HG02970 (cell line): ENCODE measurements at regions not wholly inside any gene's neighbourhood (a gene's known extent, or its start where the extent isn't known, plus 50 kb on each side); places are given as distances from the start of the nearest gene placed in this dataset.

ENCODE experiments used
- ATAC-seq: cut with Tn5 transposase; IDR thresholded peaks from one replicate; pipeline ENCODE4 v1.9.1; 2021; ENCODE audit warnings: mild to moderate bottlenecking, moderate library complexity, moderate number of reproducible peaks; ENCODE audit not compliant: unreplicated experiment, low FRiP score

- ATAC-seq = no peak
Observed at GRCh38 chr10:107433605-107434004, 269.1 kb upstream of the SORCS1 start.

DNA sequence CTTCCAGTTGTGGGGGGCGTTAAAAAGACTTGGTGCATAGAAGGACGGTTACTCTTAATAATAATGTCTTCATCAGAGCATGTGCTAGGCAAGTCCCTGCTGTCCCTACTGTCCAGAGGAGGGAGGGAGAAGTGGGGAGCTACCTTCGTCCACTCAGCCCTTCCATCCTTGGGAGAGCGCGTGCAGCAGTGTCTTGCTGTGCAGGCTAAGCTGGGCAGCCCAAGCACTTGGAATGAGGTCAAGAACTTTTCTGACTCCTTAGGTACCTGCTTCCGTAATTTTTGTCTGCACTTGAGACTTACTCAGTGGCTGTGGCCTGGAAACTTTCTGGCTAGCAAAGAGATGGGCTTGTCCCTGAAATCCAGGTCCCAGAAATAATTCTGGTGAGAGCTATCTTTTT is 265.9 kb upstream of the SORCS1 start:
- no peak for ATAC-seq

DNA sequence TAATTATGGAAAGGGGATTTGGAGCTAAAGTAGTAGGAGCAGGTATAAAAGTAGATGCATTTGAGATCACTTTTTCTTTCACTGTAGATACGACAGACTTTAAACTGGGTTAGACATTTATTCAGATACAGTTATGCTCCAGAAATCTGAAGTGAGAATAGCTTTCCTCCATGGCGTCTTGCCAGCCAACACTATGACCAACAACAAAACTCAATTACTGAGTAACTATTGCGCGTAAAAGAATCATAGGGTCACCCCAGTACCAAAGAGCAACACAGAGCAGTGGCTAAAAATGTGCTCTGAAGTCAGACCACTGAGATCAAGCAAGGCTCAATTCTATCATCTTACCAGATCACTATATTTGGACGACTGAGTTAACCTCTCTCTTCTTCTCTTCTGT is 262.5 kb upstream of the SORCS1 start:
- ATAC-seq = no peak

GRCh38 chr10:107425931-107426553 is 261.5 kb upstream of the SORCS1 start:
- no peak for ATAC-seq

DNA sequence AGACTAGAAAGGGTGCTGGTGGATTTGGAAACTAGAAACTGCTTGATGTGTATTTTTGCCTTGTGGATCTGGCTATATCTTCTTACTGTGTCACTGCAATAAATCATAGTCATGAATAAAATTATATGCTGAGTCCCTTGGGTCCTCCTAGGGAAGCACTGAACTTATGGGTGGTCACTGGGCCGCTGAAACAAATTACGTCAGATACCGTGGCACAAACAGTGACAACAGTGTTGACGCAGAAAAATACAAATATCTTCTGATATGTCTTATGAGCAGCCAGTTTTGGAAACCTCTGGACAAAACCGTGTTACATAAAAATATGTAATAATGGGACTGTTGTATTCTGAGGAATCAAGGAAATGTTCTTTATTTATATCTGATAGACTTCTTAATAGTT is 260.1 kb upstream of the SORCS1 start:
- no peak for ATAC-seq

DNA sequence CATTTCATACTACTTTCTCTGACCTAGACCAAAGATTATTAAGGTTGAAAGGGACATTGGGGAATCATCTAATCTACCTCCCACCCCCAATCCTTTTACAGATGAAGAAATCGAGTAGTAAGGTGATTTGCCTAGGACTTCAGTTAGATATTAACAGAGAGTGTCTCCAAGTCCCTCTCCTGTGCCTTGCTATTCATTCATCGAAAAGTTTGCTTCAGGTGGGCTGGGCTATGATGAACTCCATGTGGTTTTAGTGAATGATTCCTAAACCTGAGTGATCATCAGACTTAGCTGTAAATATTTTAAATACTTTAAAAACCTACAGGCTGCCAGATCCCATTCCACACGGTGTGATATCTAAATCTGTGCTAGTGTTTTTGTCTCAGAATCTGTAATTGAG is 259.4 kb upstream of the SORCS1 start:
- no peak for ATAC-seq

DNA sequence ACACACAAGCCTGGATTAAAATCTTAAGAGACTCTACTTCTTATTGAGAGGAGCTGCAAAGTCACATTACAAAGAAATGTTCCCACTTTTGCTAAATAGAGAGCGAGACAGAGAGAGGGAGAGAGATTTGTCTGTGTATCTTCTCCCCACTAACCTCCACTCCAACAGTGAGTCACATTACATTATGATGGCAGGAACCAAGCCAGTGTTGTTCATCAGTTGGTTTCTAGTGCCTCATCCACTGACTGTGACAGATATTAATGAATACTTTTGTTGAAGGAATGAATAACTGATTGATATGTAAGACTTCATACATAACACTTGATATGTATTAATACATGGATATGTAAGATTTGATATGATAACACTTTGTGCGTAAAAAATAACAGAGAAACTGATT is 258.2 kb upstream of the SORCS1 start:
- no peak for ATAC-seq

GRCh38 chr10:107420196-107420595 is 255.7 kb upstream of the SORCS1 start:
- no peak for ATAC-seq

DNA sequence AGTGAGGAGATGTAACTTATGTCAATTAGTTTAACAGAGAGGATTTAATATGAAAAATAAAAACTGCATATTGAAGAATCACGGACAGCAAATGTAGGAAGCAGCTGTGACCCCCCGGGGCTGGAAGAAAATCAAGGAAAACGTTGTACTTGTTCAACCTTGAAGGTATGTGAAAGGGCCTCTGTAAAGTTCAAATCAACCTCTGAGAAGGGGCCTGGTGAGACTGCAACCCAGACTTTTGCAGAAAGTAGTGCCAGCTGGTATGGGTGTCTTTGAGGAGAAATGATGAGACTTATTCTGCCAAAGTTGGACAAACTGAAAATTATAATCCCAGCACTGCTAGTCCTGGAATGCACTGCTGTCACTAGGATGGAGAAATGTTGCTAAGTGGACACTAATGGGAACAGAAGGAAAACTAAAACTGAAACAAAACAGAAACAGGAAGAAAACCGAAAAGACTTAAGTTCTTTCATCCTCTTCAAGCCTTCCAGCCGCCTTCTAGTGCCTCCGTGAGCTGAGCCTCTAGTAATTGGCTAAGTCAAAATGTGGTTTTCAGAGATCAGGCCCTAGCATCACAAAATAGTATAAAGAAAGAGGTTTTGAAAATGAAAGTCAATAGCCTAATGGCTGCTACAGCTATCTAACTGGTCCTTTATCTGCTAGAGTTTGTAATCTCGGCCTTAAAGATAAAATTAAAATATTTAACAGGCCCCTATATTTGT is 253.7 kb upstream of the SORCS1 start:
- ATAC-seq = no peak

GRCh38 chr10:107417446-107417845 is 252.9 kb upstream of the SORCS1 start:
- ATAC-seq = no peak

GRCh38 chr10:107415446-107415845 is 250.9 kb upstream of the SORCS1 start:
- ATAC-seq = no peak

- ATAC-seq = no peak
Observed at GRCh38 chr10:107413971-107414370, 249.5 kb upstream of the SORCS1 start.

DNA sequence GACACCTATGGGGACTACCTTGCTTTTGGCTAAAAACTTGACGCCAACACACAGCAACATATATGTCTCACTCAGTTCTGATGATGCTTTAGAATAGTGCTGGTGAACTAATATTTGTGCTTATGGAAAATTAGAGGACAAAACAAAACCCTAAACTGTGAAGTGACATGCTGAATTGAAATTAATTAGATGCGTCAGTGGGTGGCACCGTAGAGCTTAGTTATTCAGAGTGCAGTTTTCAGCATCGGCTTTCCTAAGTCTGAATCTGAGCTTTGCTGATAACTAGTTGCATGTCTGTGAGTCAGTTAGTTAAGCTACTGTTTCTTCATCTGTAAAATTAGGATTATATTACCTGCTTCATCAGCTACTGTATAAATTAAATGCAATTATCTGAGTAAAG is 245.0 kb upstream of the SORCS1 start:
- ATAC-seq = no peak

- no peak for ATAC-seq
Observed at GRCh38 chr10:107398115-107398514, 233.6 kb upstream of the SORCS1 start.

DNA sequence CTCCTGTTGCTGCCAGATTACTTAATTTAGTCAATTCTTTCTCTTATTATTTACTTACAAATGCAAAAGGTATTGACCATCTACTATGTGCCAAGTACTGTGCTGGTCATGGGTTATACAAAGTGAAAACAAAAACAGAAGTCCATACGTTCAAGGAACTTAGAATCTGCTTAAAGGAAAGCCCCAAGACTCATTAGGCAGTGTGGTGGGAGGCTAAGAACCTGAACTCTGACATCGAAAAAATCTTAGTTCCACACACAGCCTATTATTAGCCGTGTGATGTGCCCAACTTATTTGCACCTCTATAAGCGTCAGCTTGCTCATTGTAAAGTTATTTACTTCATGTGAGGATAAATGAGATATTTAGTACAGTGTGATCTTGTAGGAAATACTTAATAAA is 227.4 kb upstream of the SORCS1 start:
- no peak for ATAC-seq

DNA sequence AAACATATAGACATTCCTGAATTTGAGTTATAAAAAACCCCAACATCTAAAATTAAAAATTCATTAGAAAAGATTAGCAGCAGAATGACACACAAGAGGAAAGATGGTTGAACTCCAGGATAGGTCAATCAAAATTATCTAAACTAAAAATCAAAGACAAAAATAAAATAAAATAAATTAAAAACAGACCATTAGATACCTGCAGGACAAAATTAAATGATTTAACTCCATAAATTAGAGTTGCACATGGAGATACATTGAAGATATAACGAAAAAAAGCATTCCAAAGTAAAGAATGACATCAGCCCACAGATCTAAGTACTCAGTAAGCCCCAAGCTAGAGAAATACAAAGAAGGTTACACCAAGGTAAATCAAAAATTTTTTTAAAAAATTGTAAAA is 226.1 kb upstream of the SORCS1 start:
- ATAC-seq = no peak

DNA sequence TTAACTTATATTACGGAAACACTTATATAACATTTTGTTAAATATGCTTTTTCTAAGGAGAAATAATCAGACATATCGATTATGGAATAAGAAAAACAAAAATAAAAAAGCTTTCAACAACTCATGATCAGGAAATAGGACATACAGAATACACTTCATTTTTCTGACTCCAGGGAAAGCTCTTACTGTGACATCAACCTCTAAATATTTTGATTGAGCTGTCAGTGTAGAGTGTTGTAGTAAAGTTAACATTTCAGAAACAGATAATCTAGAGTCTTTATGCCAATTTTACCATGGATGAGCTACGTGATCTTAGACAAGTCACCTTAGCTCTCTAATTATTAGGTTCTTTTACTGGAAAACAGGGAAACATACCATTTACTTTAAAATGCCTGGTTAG is 218.9 kb upstream of the SORCS1 start:
- ATAC-seq = no peak

DNA sequence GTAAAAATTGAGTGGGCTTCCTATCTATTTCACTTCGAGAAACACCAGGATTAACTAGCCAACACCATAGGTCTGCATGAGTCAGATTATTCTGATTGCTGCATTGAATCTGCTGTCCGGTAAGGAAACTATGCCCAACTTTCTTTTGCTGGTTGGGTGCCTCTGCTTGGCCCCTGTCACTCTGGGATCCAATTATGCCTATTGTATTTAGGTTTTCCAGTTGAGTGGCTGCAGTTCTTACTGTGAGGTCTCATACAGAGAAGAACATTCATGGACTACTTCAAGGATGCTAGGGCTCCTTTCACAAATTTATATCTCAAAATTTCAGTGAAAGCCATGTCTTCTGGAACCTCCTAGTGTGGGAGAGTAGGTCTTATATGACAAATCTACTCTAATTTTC is 215.1 kb upstream of the SORCS1 start:
- ATAC-seq = no peak

DNA sequence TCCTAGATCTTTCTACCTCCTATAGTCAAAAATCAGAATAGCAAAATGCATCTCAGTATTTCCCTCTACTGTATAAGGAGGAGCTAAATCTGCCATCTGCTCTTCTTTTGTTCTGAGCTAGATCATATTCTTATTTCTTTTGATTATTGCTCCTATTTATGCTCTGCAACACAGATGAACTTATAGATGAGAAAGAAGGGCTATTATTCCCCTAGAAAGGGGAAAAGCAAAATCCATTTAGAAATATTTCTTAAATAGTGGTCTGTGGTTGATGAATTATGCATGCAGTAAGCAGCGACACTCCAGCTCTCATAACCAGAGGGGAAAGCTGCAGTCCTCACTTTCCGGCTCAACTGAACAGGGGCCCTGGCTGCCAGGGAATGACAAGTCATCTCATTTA is 207.3 kb upstream of the SORCS1 start:
- ATAC-seq = no peak

DNA sequence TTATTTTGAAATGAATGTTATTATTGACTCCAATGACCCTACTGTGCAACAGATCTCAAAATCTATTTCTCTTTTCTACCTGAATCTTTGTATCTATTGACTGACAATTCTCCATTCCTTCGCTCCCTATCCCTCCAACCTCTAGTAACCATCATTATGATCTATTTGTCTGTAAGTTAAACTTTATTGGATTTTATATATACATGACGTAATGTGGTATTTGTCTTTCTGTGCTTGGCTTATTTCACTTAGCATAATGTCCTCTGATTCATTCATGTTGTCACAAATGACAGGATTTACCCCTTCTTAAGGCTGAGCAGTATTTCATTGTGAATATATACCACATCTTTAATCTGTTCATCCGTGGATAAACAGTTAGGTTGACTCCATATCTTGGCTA is 200.4 kb upstream of the SORCS1 start:
- ATAC-seq = no peak

DNA sequence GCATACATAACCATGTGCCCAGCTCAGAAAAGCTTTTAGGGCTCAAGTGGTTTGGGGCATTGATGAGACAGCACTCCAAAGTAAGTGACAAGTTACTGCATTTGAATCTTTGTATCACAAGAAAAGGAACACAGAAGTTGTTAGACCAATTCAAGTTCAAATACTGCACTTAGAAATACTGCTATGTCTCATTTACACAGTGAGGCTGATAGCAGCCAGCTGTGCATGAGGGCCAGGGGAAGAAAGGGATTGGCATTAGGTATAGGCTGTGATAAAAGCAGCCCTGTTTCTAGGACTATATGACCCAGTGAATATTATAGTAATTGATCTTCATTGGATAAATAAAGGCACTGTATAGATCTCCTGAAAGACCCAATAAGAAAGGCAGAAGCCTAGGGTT is 197.8 kb upstream of the SORCS1 start:
- no peak for ATAC-seq

GRCh38 chr10:107357033-107357432 is 192.5 kb upstream of the SORCS1 start:
- no peak for ATAC-seq
